ENCODE measurements at regions not wholly inside any gene's neighbourhood (a gene's known extent, or its start where the extent isn't known, plus 50 kb on each side); places are given as distances from the start of the nearest gene placed in this dataset.

- TF ChIP-seq CTCF (IDR thresholded peaks at IDR 0.05; ENCODE audit: borderline replicate concordance, extremely low read depth, low read length, poor library complexity, severe bottlenecking) (no peak), EZH2 (IDR thresholded peaks at IDR 0.05; ENCODE audit: borderline replicate concordance, low read depth, low read length, severe bottlenecking) (no peak)
These were observed 162.5 kb upstream of the SLC1A4 start for GRCh38 chr2:64826703-64827102.

Measured in DND-41 (cell line).